ENCODE measurements at regions not wholly inside any gene's neighbourhood (a gene's known extent, or its start where the extent isn't known, plus 50 kb on each side); places are given as distances from the start of the nearest gene placed in this dataset.

GRCh38 chr5:120988491-120988890, 524.4 kb downstream of the PRR16 start:
- TF ChIP-seq CTCF (IDR thresholded peaks at IDR 0.05) (no peak), POLR2A (IDR thresholded peaks at IDR 0.05; ENCODE audit: low read depth) (no peak), POLR2AphosphoS5 (IDR thresholded peaks at IDR 0.05) (no peak), EP300 (IDR thresholded peaks at IDR 0.05) (no peak)

GRCh38 chr5:120988941-120989340, 524.8 kb downstream of the PRR16 start:
- DNase-seq (ENCODE audit: extremely low spot score) = no peak
- Histone ChIP-seq H3K9me3 (no peaks in the 10 kb centered on the region), H3K4me3 (no peak overlapping the region), H3K36me3 (no peaks in the 10 kb centered on the region), H3K27me3 (no peaks in the 10 kb centered on the region), H3K4me1 (no peaks in the 10 kb centered on the region), H3K27ac (replicated peaks in 1 of 4) (no peak overlapping the region)
- TF ChIP-seq EP300 (IDR thresholded peaks at IDR 0.05) = no peak
- TF ChIP-seq CTCF (IDR thresholded peaks at IDR 0.05) = no peak
- TF ChIP-seq POLR2AphosphoS5 (IDR thresholded peaks at IDR 0.05) = no peak
- no peak for TF ChIP-seq POLR2A (IDR thresholded peaks at IDR 0.05; ENCODE audit: low read depth)
- intact Hi-C loops (cut with DNase I) = no loop called here

More at GRCh38 chr5:120988491-120988890, 524.4 kb downstream of the PRR16 start:
- Histone ChIP-seq H3K4me3 (no peak overlapping the region), H3K4me1 (no peaks in the 10 kb centered on the region), H3K27me3 (no peaks in the 10 kb centered on the region), H3K27ac (replicated peaks in 1 of 4) (no peak overlapping the region), H3K36me3 (no peaks in the 10 kb centered on the region), H3K9me3 (no peaks in the 10 kb centered on the region)
- WGBS = 56% methylated on average over 1 of the region's 1 CpG
- intact Hi-C loops (cut with DNase I) = no loop called here
- no peak for DNase-seq (ENCODE audit: extremely low spot score)

GRCh38 chr5:120991569-120991968, 527.5 kb downstream of the PRR16 start:
- Histone ChIP-seq H3K4me3 (no peak overlapping the region), H3K9me3 (no peaks in the 10 kb centered on the region), H3K27ac (replicated peaks in 1 of 4) (no peak overlapping the region), H3K4me1 (no peaks in the 10 kb centered on the region), H3K36me3 (no peaks in the 10 kb centered on the region), H3K27me3 (no peaks in the 10 kb centered on the region)
- no peak for TF ChIP-seq POLR2AphosphoS5 (IDR thresholded peaks at IDR 0.05)
- no peak for TF ChIP-seq CTCF (IDR thresholded peaks at IDR 0.05)
- no peak for TF ChIP-seq POLR2A (IDR thresholded peaks at IDR 0.05; ENCODE audit: low read depth)
- TF ChIP-seq EP300 (IDR thresholded peaks at IDR 0.05) = no peak
- 86% methylated on average over 2 of the region's 2 CpGs for WGBS
- DNase-seq (ENCODE audit: extremely low spot score) = no peak
- intact Hi-C loops (cut with DNase I) = no loop called here

- Histone ChIP-seq H3K9me3 (no peaks in the 10 kb centered on the region), H3K27ac (replicated peaks in 1 of 4) (no peak overlapping the region), H3K27me3 (no peaks in the 10 kb centered on the region), H3K4me1 (no peaks in the 10 kb centered on the region), H3K4me3 (no peak overlapping the region), H3K36me3 (no peaks in the 10 kb centered on the region)
- DNase-seq (ENCODE audit: extremely low spot score) = no peak
- intact Hi-C loops (cut with DNase I) = no loop called here
- WGBS = 97% methylated on average over 1 of the region's 1 CpG
- TF ChIP-seq EP300 (IDR thresholded peaks at IDR 0.05) (no peak), CTCF (IDR thresholded peaks at IDR 0.05) (no peak), POLR2AphosphoS5 (IDR thresholded peaks at IDR 0.05) (no peak), POLR2A (IDR thresholded peaks at IDR 0.05; ENCODE audit: low read depth) (no peak)
These were observed 530.0 kb downstream of the PRR16 start for GRCh38 chr5:120994112-120994511.

GRCh38 chr5:120999550-120999949, 535.5 kb downstream of the PRR16 start:
- no peak for DNase-seq (ENCODE audit: extremely low spot score)
- H3K27ac ChIP-seq (replicated peaks in 1 of 4) = no peak overlapping the region
- H3K27me3 ChIP-seq = no peaks in the 10 kb centered on the region
- H3K4me1 ChIP-seq = no peaks in the 10 kb centered on the region
- intact Hi-C loops (cut with DNase I) = no loop called here
- no peaks in the 10 kb centered on the region for H3K9me3 ChIP-seq
- no peak for TF ChIP-seq POLR2AphosphoS5 (IDR thresholded peaks at IDR 0.05)
- no peak for TF ChIP-seq POLR2A (IDR thresholded peaks at IDR 0.05; ENCODE audit: low read depth)
- no peak for TF ChIP-seq CTCF (IDR thresholded peaks at IDR 0.05)
- no peak for TF ChIP-seq EP300 (IDR thresholded peaks at IDR 0.05)
- H3K4me3 ChIP-seq = no peak overlapping the region
- no peaks in the 10 kb centered on the region for H3K36me3 ChIP-seq
